WTC11 (cell line): ENCODE measurements at regions not wholly inside any gene's neighbourhood (a gene's known extent, or its start where the extent isn't known, plus 50 kb on each side); places are given as distances from the start of the nearest gene placed in this dataset.

ENCODE experiments used
- ETV6 ChIP-seq: sonication (generic); formaldehyde crosslinking; IDR thresholded peaks from 2 replicates; pipeline ENCODE4 v1.8.1; 2022; ENCODE audit warnings: mild to moderate bottlenecking, missing genetic modification reagents
- FOXJ3 ChIP-seq: sonication (generic); formaldehyde crosslinking; IDR thresholded peaks from 2 replicates; pipeline ENCODE4 v1.9.0; 2021; ENCODE audit warnings: missing genetic modification reagents, mild to moderate bottlenecking, borderline replicate concordance
- GABPB1 ChIP-seq: sonication (generic); formaldehyde crosslinking; IDR thresholded peaks from 2 replicates; pipeline ENCODE4 v1.8.1; 2023; ENCODE audit warnings: mild to moderate bottlenecking, missing genetic modification reagents
- NFE2L1 ChIP-seq: sonication (generic); formaldehyde crosslinking; IDR thresholded peaks from 2 replicates; pipeline ENCODE4 v1.8.1; 2023; ENCODE audit warnings: missing genetic modification reagents
- NFYB ChIP-seq: sonication (generic); formaldehyde crosslinking; conservative IDR thresholded peaks from 2 replicates; pipeline ENCODE4 v1.8.0; 2022; ENCODE audit warnings: low read depth, missing genetic modification reagents
- SMAD3 ChIP-seq: sonication (generic); formaldehyde crosslinking; IDR thresholded peaks from 2 replicates; pipeline ENCODE4 v1.8.0; 2022; ENCODE audit warnings: missing genetic modification reagents, mild to moderate bottlenecking, borderline replicate concordance
- TF ChIP-seq, protein P1 (sequence below): sonication (generic); formaldehyde crosslinking; IDR thresholded peaks from 2 replicates; pipeline ENCODE4 v1.8.0; 2022; ENCODE audit warnings: mild to moderate bottlenecking, missing genetic modification reagents
- TF ChIP-seq, protein P2 (sequence below): fragments of 200-600 bp; IDR thresholded peaks from 2 replicates; pipeline ENCODE4 v1.8.0; 2022; ENCODE audit warnings: antibody characterized with exemption
- TF ChIP-seq, protein P3 (sequence below): sonication (generic); formaldehyde crosslinking; IDR thresholded peaks from 2 replicates; pipeline ENCODE4 v1.8.1; 2022; ENCODE audit warnings: mild to moderate bottlenecking, missing genetic modification reagents, moderate library complexity, borderline replicate concordance
- TF ChIP-seq, protein P4 (sequence below): sonication (generic); formaldehyde crosslinking; IDR thresholded peaks from 2 replicates; pipeline ENCODE4 v1.8.1; 2023; ENCODE audit warnings: mild to moderate bottlenecking, moderate library complexity, missing genetic modification reagents

DNA sequence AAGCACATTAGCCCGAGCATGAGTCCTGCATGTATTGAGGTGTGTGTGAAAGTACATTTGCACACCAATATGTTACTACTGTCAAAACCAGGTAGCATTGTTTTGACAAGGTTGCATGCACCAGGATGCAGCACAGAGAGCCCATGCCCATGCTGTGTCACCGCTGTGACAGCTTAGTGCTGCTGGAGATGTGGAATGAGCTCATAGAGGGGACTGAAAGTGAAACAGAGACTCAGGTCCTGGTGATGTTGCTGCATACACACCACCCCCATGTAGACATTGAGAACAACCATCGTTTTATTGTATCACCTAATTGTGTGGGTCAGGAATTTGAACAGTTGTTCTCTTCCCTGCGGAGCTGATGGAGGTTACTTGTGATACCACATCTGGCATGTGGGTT is 53.0 kb downstream of the GADD45G start:
- TF ChIP-seq, protein P1, sequence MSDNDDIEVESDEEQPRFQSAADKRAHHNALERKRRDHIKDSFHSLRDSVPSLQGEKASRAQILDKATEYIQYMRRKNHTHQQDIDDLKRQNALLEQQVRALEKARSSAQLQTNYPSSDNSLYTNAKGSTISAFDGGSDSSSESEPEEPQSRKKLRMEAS (CRISPR knock-in tag) = no peak
- TF ChIP-seq, protein P2, sequence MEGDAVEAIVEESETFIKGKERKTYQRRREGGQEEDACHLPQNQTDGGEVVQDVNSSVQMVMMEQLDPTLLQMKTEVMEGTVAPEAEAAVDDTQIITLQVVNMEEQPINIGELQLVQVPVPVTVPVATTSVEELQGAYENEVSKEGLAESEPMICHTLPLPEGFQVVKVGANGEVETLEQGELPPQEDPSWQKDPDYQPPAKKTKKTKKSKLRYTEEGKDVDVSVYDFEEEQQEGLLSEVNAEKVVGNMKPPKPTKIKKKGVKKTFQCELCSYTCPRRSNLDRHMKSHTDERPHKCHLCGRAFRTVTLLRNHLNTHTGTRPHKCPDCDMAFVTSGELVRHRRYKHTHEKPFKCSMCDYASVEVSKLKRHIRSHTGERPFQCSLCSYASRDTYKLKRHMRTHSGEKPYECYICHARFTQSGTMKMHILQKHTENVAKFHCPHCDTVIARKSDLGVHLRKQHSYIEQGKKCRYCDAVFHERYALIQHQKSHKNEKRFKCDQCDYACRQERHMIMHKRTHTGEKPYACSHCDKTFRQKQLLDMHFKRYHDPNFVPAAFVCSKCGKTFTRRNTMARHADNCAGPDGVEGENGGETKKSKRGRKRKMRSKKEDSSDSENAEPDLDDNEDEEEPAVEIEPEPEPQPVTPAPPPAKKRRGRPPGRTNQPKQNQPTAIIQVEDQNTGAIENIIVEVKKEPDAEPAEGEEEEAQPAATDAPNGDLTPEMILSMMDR = no peak
- TF ChIP-seq, protein P3, sequence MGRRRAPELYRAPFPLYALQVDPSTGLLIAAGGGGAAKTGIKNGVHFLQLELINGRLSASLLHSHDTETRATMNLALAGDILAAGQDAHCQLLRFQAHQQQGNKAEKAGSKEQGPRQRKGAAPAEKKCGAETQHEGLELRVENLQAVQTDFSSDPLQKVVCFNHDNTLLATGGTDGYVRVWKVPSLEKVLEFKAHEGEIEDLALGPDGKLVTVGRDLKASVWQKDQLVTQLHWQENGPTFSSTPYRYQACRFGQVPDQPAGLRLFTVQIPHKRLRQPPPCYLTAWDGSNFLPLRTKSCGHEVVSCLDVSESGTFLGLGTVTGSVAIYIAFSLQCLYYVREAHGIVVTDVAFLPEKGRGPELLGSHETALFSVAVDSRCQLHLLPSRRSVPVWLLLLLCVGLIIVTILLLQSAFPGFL (CRISPR knock-in tag) = no peak
- TF ChIP-seq ETV6 = no peak
- TF ChIP-seq, protein P4, sequence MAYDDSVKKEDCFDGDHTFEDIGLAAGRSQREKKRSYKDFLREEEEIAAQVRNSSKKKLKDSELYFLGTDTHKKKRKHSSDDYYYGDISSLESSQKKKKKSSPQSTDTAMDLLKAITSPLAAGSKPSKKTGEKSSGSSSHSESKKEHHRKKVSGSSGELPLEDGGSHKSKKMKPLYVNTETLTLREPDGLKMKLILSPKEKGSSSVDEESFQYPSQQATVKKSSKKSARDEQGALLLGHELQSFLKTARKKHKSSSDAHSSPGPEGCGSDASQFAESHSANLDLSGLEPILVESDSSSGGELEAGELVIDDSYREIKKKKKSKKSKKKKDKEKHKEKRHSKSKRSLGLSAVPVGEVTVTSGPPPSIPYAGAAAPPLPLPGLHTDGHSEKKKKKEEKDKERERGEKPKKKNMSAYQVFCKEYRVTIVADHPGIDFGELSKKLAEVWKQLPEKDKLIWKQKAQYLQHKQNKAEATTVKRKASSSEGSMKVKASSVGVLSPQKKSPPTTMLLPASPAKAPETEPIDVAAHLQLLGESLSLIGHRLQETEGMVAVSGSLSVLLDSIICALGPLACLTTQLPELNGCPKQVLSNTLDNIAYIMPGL (CRISPR knock-in tag) = no peak
- no peak for TF ChIP-seq FOXJ3
- no peak for TF ChIP-seq GABPB1
- TF ChIP-seq SMAD3 (CRISPR knock-in tag) = no peak
- TF ChIP-seq NFE2L1 (CRISPR knock-in tag) = no peak
- TF ChIP-seq NFYB (CRISPR knock-in tag) = no peak
